ENCODE measurements at regions not wholly inside any gene's neighbourhood (a gene's known extent, or its start where the extent isn't known, plus 50 kb on each side); places are given as distances from the start of the nearest gene placed in this dataset.

DNA sequence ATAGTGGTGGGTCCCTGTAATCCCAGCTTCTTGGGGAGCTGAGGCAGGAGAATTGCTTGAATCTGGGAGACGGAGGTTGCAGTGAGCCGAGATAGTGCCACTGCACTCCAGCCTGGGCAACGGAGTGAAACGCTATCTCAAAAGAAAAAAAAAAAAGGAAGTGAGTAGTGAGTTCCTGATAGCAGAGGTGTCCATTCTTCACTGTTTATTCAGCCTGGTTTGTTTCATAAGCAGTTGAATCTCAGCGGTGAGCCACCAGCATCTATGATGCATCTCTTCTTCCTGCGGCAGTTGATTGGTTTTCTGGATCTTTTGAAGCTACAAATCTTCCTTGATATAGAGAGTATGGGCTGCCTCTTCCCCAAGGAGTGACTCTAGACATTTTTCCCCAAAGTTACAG, 316.1 kb upstream of the MTPN start:
- Mint-ChIP-seq H3K36me3 (ENCODE audit: unreplicated experiment) (no peaks in the 10 kb centered on the region), H3K9me3 (ENCODE audit: unreplicated experiment) (no peaks in the 10 kb centered on the region), H3K4me3 (ENCODE audit: unreplicated experiment) (no peak overlapping the region), H3K27ac (ENCODE audit: unreplicated experiment) (no peak overlapping the region), H3K27me3 (ENCODE audit: unreplicated experiment) (no peaks in the 10 kb centered on the region), H3K4me1 (ENCODE audit: low read depth, unreplicated experiment) (no peaks in the 10 kb centered on the region)
- no peak for DNase-seq
- TF ChIP-seq, protein P1, sequence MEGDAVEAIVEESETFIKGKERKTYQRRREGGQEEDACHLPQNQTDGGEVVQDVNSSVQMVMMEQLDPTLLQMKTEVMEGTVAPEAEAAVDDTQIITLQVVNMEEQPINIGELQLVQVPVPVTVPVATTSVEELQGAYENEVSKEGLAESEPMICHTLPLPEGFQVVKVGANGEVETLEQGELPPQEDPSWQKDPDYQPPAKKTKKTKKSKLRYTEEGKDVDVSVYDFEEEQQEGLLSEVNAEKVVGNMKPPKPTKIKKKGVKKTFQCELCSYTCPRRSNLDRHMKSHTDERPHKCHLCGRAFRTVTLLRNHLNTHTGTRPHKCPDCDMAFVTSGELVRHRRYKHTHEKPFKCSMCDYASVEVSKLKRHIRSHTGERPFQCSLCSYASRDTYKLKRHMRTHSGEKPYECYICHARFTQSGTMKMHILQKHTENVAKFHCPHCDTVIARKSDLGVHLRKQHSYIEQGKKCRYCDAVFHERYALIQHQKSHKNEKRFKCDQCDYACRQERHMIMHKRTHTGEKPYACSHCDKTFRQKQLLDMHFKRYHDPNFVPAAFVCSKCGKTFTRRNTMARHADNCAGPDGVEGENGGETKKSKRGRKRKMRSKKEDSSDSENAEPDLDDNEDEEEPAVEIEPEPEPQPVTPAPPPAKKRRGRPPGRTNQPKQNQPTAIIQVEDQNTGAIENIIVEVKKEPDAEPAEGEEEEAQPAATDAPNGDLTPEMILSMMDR (IDR thresholded peaks at IDR 0.05; ENCODE audit: partially characterized antibody, unreplicated experiment), result no peak

DNA sequence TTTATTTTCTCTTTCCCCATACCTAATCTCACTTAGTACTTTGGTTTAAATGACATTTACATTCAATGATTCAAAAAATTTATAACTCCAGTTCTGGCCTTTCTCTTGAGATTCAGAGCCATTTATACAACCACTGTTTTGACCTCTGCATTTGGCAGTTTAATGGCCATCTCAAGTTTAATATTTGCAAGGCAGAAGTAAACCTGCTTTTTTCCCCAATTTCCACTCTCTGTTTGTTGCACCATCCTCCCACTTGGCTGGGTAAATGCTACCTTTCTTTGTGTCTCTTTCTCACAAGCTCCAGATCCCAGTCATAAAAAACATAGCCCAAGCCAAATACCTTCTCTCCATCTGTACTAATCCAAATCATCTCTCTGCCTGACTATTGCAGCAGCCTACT, 315.2 kb upstream of the MTPN start:
- Mint-ChIP-seq H3K4me3 (ENCODE audit: unreplicated experiment) (no peak overlapping the region), H3K27me3 (ENCODE audit: unreplicated experiment) (no peaks in the 10 kb centered on the region)

DNA sequence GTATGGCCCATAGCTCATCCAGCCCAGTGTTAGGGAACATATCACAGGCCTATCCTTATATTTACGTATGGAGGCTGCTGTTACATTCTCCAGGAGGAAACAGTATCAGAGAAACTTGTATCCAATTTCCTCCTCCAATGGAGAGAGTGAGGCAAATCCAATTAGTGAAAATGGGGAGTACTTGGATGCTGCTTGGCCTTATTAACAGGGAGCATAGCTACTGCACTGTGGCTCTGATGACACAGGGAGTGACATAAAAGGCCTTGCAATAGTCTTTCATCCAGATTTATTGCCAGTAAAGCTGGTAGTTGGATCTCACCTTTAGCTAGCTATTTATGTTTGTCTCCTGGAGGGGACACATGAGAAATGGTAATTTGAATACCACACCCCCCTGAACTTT, 313.2 kb upstream of the MTPN start:
- DNase-seq, result no peak
- no peak overlapping the region for H3K4me3 Mint-ChIP-seq (ENCODE audit: unreplicated experiment)
- no peaks in the 10 kb centered on the region for H3K27me3 Mint-ChIP-seq (ENCODE audit: unreplicated experiment)
- TF ChIP-seq, protein P1 (IDR thresholded peaks at IDR 0.05; ENCODE audit: partially characterized antibody, unreplicated experiment), result no peak
- H3K9me3 Mint-ChIP-seq (ENCODE audit: unreplicated experiment), result no peaks in the 10 kb centered on the region
- no peak overlapping the region for H3K27ac Mint-ChIP-seq (ENCODE audit: unreplicated experiment)
- H3K4me1 Mint-ChIP-seq (ENCODE audit: low read depth, unreplicated experiment), result no peaks in the 10 kb centered on the region
- H3K36me3 Mint-ChIP-seq (ENCODE audit: unreplicated experiment), result no peaks in the 10 kb centered on the region

More for the DNA sequence above, 315.2 kb upstream of the MTPN start:
- Mint-ChIP-seq H3K4me1 (ENCODE audit: low read depth, unreplicated experiment) (no peaks in the 10 kb centered on the region), H3K9me3 (ENCODE audit: unreplicated experiment) (no peaks in the 10 kb centered on the region), H3K27ac (ENCODE audit: unreplicated experiment) (no peak overlapping the region), H3K36me3 (ENCODE audit: unreplicated experiment) (no peaks in the 10 kb centered on the region)
- DNase-seq, result no peak
- TF ChIP-seq, protein P1 (IDR thresholded peaks at IDR 0.05; ENCODE audit: partially characterized antibody, unreplicated experiment), result no peak

DNA sequence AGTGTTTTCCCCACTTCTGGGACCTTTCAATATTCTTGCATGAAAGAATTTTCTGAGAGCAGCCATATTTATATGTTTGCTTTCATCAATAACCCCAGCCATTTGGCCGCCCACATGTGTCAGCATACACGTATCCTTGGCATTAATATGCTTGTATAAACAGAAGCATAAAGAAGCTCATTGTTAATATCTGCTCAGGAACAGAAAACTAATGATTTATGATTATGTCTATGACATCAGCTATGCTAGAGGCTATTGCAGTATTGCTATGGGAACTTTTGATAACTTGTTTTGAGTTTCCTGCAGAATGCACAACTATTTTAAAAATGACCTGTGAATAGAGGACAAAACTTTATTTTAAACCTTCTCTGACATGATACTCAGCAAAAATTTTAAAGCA, 300.9 kb upstream of the MTPN start:
- H3K4me3 Mint-ChIP-seq (ENCODE audit: unreplicated experiment), result no peak overlapping the region
- DNase-seq, result no peak
- no peaks in the 10 kb centered on the region for H3K27me3 Mint-ChIP-seq (ENCODE audit: unreplicated experiment)
- H3K4me1 Mint-ChIP-seq (ENCODE audit: low read depth, unreplicated experiment), result no peaks in the 10 kb centered on the region
- H3K9me3 Mint-ChIP-seq (ENCODE audit: unreplicated experiment), result no peaks in the 10 kb centered on the region
- TF ChIP-seq, protein P1 (IDR thresholded peaks at IDR 0.05; ENCODE audit: partially characterized antibody, unreplicated experiment), result no peak
- no peaks in the 10 kb centered on the region for H3K36me3 Mint-ChIP-seq (ENCODE audit: unreplicated experiment)
- no peak overlapping the region for H3K27ac Mint-ChIP-seq (ENCODE audit: unreplicated experiment)

DNA sequence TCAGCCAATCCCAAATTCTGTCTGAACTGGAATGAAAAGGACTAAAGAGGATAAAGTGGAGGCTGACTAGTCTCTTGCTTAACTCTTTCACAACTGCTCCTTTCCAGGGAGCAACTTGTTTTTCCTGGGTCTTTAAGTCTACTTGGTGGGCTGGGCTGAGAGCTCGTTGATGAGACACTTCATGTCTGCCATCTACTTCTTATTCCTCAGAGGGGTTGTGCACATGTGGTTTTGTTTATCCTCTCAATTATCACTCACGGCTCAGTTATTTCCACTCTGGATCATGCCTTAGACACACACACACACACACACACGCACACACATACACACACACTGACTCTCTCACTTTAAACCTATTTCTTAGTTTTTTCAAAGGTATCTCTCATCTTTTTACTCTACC, 298.6 kb upstream of the MTPN start:
- Mint-ChIP-seq H3K36me3 (ENCODE audit: unreplicated experiment) (no peaks in the 10 kb centered on the region), H3K27me3 (ENCODE audit: unreplicated experiment) (no peaks in the 10 kb centered on the region), H3K27ac (ENCODE audit: unreplicated experiment) (no peak overlapping the region), H3K4me3 (ENCODE audit: unreplicated experiment) (no peak overlapping the region), H3K9me3 (ENCODE audit: unreplicated experiment) (no peaks in the 10 kb centered on the region), H3K4me1 (ENCODE audit: low read depth, unreplicated experiment) (no peaks in the 10 kb centered on the region)
- TF ChIP-seq, protein P1 (IDR thresholded peaks at IDR 0.05; ENCODE audit: partially characterized antibody, unreplicated experiment), result no peak
- no peak for DNase-seq

All from glutamatergic neuron (in vitro differentiated cells).